Right lobe of liver (tissue), 4 donors: ENCODE measurements at regions not wholly inside any gene's neighbourhood (a gene's known extent, or its start where the extent isn't known, plus 50 kb on each side); places are given as distances from the start of the nearest gene placed in this dataset.

Experiments
- POLR2A ChIP-seq: fragments of 450-650 bp; IDR thresholded peaks from one replicate; pipeline ENCODE4 v1.6.1; 2017; ENCODE audit warnings: antibody characterized with exemption, mild to moderate bottlenecking
- TF ChIP-seq, protein P1 (sequence below), 4 donors: fragments of 200-600 bp in 3 of 4; fragments of 450-650 bp in 1 of 4; IDR thresholded peaks; one replicate each; pipeline versions ENCODE4 v1.5.1 to v1.8.0; 2016 to 2022; ENCODE audit warnings: antibody characterized with exemption in 4 of 4, mild to moderate bottlenecking in 2 of 4
- donor health status: DM: no; HTN: no; CAD: no.
- donor health status: DM: no; HTN: no; CAD: no.
- donor health status: DM: no; HTN: yes; CAD: no.

DNA sequence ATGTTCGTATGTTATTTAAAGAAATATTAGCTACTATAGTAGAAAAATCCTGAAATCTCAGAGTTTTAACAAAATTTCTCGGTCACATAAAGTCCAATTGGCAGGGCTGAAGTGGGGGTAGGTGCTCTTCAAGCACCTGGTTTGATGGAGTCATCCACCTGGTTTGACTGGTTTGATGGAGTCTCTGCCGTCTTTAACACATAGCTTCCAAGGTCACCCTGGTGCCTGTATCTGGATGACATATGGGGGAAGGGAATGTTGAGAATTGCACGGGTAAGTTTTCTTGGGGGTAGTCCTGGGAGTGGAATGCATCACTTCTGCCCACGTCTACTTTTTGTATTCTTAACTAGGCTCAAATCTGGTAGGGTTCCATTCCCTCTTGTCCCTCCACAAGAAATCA, 351.2 kb downstream of the SH3GL2 start:
- TF ChIP-seq, protein P1, sequence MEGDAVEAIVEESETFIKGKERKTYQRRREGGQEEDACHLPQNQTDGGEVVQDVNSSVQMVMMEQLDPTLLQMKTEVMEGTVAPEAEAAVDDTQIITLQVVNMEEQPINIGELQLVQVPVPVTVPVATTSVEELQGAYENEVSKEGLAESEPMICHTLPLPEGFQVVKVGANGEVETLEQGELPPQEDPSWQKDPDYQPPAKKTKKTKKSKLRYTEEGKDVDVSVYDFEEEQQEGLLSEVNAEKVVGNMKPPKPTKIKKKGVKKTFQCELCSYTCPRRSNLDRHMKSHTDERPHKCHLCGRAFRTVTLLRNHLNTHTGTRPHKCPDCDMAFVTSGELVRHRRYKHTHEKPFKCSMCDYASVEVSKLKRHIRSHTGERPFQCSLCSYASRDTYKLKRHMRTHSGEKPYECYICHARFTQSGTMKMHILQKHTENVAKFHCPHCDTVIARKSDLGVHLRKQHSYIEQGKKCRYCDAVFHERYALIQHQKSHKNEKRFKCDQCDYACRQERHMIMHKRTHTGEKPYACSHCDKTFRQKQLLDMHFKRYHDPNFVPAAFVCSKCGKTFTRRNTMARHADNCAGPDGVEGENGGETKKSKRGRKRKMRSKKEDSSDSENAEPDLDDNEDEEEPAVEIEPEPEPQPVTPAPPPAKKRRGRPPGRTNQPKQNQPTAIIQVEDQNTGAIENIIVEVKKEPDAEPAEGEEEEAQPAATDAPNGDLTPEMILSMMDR (IDR thresholded peaks at IDR 0.05) = no peak
- no peak for TF ChIP-seq POLR2A
